Omental fat pad (tissue), 3 donors: ENCODE measurements at regions not wholly inside any gene's neighbourhood (a gene's known extent, or its start where the extent isn't known, plus 50 kb on each side); places are given as distances from the start of the nearest gene placed in this dataset.
"Not testable (repeated sequence)": the region's sequence is repeated elsewhere in the genome, so short reads cannot be mapped to it uniquely, and the experiment has no call there.

Experiments
- ATAC-seq: fragments of 150-250 bp; one replicate; pipeline ENCODE4 v1.9.1; 2016; ENCODE audit warnings: mild to moderate bottlenecking, moderate library complexity; ENCODE audit not compliant: low FRiP score
- DNase-seq: peaks from one replicate; pipeline ENCODE4 v3.0.0-alpha.2; 2019; ENCODE audit warnings: low spot score
- CTCF ChIP-seq, 3 donors: fragments of 450-650 bp; IDR thresholded peaks; one replicate each; pipeline ENCODE4 v1.5.1; 2016 to 2017; ENCODE audit warnings: antibody characterized with exemption in 3 of 3, mild to moderate bottlenecking in 3 of 3, moderate library complexity in 2 of 3

- TF ChIP-seq CTCF (IDR thresholded peaks at IDR 0.05): no peak
- ATAC-seq: no peak
- DNase-seq: no peak
These were observed 101.8 kb downstream of the TMEM167A start for GRCh38 chr5:82975396-82975795.

- ATAC-seq, DNase-seq: not testable (repeated sequence)
These were observed 102.8 kb downstream of the TMEM167A start for GRCh38 chr5:82974346-82974745.

GRCh38 chr5:82971901-82972300 lies 105.3 kb downstream of the TMEM167A start:
- ATAC-seq (no peak), DNase-seq (no peak)
- no peak for TF ChIP-seq CTCF (IDR thresholded peaks at IDR 0.05)

- DNase-seq, ATAC-seq: not testable (repeated sequence)
These were observed 106.0 kb downstream of the TMEM167A start for GRCh38 chr5:82971034-82971806.

- ATAC-seq: not testable (repeated sequence)
These were observed 107.8 kb downstream of the TMEM167A start for GRCh38 chr5:82969221-82969976.

GRCh38 chr5:82967072-82967471 lies 110.1 kb downstream of the TMEM167A start:
- DNase-seq (no peak), ATAC-seq (no peak)
- TF ChIP-seq CTCF (IDR thresholded peaks at IDR 0.05): no peak

More at GRCh38 chr5:82969221-82969976, 107.8 kb downstream of the TMEM167A start:
- not testable (repeated sequence) for DNase-seq

GRCh38 chr5:82959466-82959865 lies 117.7 kb downstream of the TMEM167A start:
- DNase-seq (no peak), ATAC-seq (no peak)
- no peak for TF ChIP-seq CTCF (IDR thresholded peaks at IDR 0.05)

GRCh38 chr5:82956600-82956999 lies 120.6 kb downstream of the TMEM167A start:
- ATAC-seq (no peak), DNase-seq (no peak)
- TF ChIP-seq CTCF (IDR thresholded peaks at IDR 0.05): no peak
